ENCODE measurements at regions not wholly inside any gene's neighbourhood (a gene's known extent, or its start where the extent isn't known, plus 50 kb on each side); places are given as distances from the start of the nearest gene placed in this dataset.

GRCh38 chr2:221142341-221142740 is 429.8 kb downstream of the EPHA4 start:
- Histone ChIP-seq H4K91ac (ENCODE audit: insufficient read length, low read depth, low read length) (no peak overlapping the region), H3K79me2 (ENCODE audit: insufficient read depth, low read length) (no peaks in the 10 kb centered on the region), H2BK5ac (ENCODE audit: insufficient read length, low read length) (no peak overlapping the region), H3K79me1 (ENCODE audit: insufficient read depth, low read depth, low read length, poor library complexity, severe bottlenecking) (no peaks in the 10 kb centered on the region), H4K8ac (replicated peaks; ENCODE audit: insufficient read length, low read depth, low read length) (no peak overlapping the region), H3K56ac (ENCODE audit: insufficient read length, low read depth, low read length) (no peak overlapping the region), H3K27ac (ENCODE audit: insufficient read length, low read depth, low read length) (no peak overlapping the region), H2AFZ (ENCODE audit: low read length) (no peak overlapping the region), H2BK12ac (ENCODE audit: insufficient read length, low read depth, low read length) (no peak overlapping the region), H3K9me3 (ENCODE audit: control insufficient read depth, low read depth, low read length) (no peaks in the 10 kb centered on the region), H4K20me1 (ENCODE audit: control insufficient read depth, insufficient read depth, insufficient read length) (no peaks in the 10 kb centered on the region), H2BK120ac (ENCODE audit: low read depth, low read length, poor library complexity, severe bottlenecking) (no peak overlapping the region), H4K5ac (ENCODE audit: insufficient read length, low read depth, low read length) (no peak overlapping the region), H2AK5ac (ENCODE audit: insufficient read length, low read length) (no peak overlapping the region), H3K23ac (ENCODE audit: insufficient read length, low read depth, low read length) (no peak overlapping the region), H3K14ac (ENCODE audit: insufficient read depth, low read length) (no peak overlapping the region), H3T11ph (ENCODE audit: low read length) (no peak overlapping the region), H3K4me1 (ENCODE audit: insufficient read depth, low read length) (no peaks in the 10 kb centered on the region), H2BK20ac (ENCODE audit: low read depth, low read length, poor library complexity, severe bottlenecking) (no peak overlapping the region), H3K4me2 (ENCODE audit: insufficient read depth, insufficient read length, low read length) (no peak overlapping the region), H2BK15ac (ENCODE audit: low read depth, low read length) (no peak overlapping the region), H3K23me2 (ENCODE audit: insufficient read length, low read depth, low read length, poor library complexity, severe bottlenecking) (no peaks in the 10 kb centered on the region), H3K18ac (ENCODE audit: insufficient read length, low read depth, low read length) (no peak overlapping the region), H3K27me3 (ENCODE audit: insufficient read depth, low read length) (no peaks in the 10 kb centered on the region), H3K9ac (ENCODE audit: extremely low read depth, insufficient read length, low read length) (no peak overlapping the region), H3K4ac (ENCODE audit: low read depth, low read length) (no peak overlapping the region)
- Mint-ChIP-seq H3K36me3 (ENCODE audit: insufficient read depth in 1 of 3, low read depth in 3 of 3) (peaks cover 0 to 3% (median 0%) of the 10 kb centered on the region in 3 experiments; a peak in 1 of 7 replicates), H3K27me3 (ENCODE audit: low read depth) (no peaks in the 10 kb centered on the region), H3K9me3 (0 out of 5 replicates have a peak, but pooled peaks cover 0 to 3% of the 10 kb centered on the region in 2 experiments), H3K4me3 (no peak overlapping the region), H3K4me1 (no peaks in the 10 kb centered on the region), H3K27ac (no peak overlapping the region)
- no peak for TF ChIP-seq CTCF (conservative IDR thresholded peaks at IDR 0.05)
- DNase-seq = no peak
- WGBS (ENCODE audit: extremely low coverage, insufficient read length, low lambda C conversion rate) = no CpG with 5 or more reads among the region's 7 CpGs
